ENCODE measurements at regions not wholly inside any gene's neighbourhood (a gene's known extent, or its start where the extent isn't known, plus 50 kb on each side); places are given as distances from the start of the nearest gene placed in this dataset.

DNA sequence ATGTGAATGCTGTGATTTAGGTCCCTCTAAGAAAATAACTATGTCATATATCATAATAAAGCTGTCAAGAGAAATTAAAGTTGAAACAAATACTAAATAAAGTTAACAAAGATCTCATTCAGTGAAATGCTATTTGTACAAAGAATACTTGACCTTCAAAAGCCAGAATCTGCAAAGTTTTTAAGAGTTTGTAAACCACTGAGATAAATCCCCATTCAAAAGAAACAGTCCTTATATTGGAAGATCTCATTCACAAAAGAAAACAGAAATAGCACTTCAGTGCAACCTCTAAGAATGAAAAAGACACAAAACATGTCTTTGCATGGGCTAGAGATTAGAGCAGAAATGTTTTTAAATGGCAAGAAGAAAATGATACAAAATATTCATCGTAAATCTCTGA lies 149.1 kb upstream of the USP38 start:
- no peak overlapping the region for H3K4me3 Mint-ChIP-seq
- no peaks in the 10 kb centered on the region for H3K36me3 Mint-ChIP-seq (ENCODE audit: insufficient read depth)
- DNase-seq (ENCODE audit: low spot score in 2 of 2) (no peak), ATAC-seq (replicated peaks; ENCODE audit: extremely low read depth, poor library complexity, severe bottlenecking) (no peak)
- H3K27me3 Mint-ChIP-seq, result no peaks in the 10 kb centered on the region
- no peaks in the 10 kb centered on the region for H3K4me1 Mint-ChIP-seq
- H3K9me3 Mint-ChIP-seq, result peaks cover 5% of the 10 kb centered on the region
- H3K27ac Mint-ChIP-seq (ENCODE audit: low read depth), result no peak overlapping the region

DNA sequence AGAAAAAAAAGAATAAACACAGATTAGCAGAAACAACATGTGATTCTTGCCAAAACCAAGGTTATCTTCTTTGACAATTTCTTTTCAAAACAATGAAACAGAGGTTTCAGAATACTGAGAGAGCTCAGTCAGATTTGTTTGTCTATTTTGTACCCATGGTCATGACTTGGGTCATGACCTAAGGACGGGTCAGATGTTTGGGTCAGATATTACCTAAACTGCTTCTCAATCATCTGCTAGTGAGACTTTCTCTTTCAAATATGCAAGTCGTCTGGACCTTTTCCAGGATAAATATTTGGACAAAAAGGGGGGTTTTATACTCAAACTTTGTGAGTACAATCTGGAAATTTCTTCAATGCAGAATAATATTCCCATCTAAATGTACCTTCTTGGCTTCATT lies 148.3 kb upstream of the USP38 start:
- no peaks in the 10 kb centered on the region for H3K27me3 Mint-ChIP-seq
- no peak overlapping the region for H3K27ac Mint-ChIP-seq (ENCODE audit: low read depth)
- no peak for DNase-seq (ENCODE audit: low spot score in 2 of 2)
- no peak for ATAC-seq (replicated peaks; ENCODE audit: extremely low read depth, poor library complexity, severe bottlenecking)
- peaks cover under 1% of the 10 kb centered on the region for H3K9me3 Mint-ChIP-seq
- no peaks in the 10 kb centered on the region for H3K36me3 Mint-ChIP-seq (ENCODE audit: insufficient read depth)
- H3K4me3 Mint-ChIP-seq, result no peak overlapping the region
- H3K4me1 Mint-ChIP-seq, result no peaks in the 10 kb centered on the region

DNA sequence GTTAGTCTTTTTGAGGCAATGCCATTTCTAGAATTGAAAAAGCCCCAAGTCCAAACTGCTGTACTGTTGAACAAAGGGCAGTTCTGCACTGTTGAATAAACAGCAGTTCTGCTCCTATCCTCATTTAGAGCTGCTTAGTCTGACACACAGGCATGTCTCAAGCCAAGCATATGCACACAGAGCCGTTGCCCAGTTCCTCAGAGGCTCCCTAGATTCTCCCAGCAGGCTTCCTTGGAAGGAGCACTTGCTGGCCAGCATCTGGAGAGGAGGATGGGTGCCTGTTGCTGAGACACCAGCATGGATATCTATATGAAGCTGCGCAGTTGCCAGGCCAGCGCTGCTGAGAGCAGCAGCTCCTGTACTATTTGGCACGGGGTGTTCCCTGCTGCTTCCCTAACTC lies 138.3 kb upstream of the USP38 start:
- Mint-ChIP-seq H3K36me3 (ENCODE audit: insufficient read depth) (no peaks in the 10 kb centered on the region), H3K9me3 (peaks cover 4% of the 10 kb centered on the region), H3K27ac (ENCODE audit: low read depth) (no peak overlapping the region), H3K4me1 (no peaks in the 10 kb centered on the region), H3K4me3 (no peak overlapping the region), H3K27me3 (no peaks in the 10 kb centered on the region)
- DNase-seq (ENCODE audit: low spot score in 2 of 2) (no peak), ATAC-seq (replicated peaks; ENCODE audit: extremely low read depth, poor library complexity, severe bottlenecking) (no peak)

DNA sequence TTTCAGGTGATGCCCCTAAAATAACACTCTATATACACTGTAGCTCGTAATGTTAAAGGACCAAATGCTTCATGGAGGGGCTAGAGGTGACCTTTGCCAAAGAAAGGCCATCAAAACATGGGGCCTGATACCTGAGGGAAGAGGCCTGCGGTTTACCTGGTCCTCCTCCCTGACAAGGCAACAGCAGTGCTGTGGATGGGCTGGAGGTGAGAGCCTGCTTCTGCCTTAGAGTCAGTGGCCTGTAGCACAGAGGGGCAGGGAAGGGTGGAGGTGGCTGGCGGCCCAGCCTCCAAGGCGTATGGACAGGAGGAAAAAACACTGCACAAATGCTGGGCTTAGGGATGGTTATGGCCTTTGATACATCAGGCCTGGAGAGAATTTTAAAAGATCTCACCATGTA lies 137.8 kb upstream of the USP38 start:
- no peaks in the 10 kb centered on the region for H3K36me3 Mint-ChIP-seq (ENCODE audit: insufficient read depth)
- H3K9me3 Mint-ChIP-seq, result peaks cover 8% of the 10 kb centered on the region

DNA sequence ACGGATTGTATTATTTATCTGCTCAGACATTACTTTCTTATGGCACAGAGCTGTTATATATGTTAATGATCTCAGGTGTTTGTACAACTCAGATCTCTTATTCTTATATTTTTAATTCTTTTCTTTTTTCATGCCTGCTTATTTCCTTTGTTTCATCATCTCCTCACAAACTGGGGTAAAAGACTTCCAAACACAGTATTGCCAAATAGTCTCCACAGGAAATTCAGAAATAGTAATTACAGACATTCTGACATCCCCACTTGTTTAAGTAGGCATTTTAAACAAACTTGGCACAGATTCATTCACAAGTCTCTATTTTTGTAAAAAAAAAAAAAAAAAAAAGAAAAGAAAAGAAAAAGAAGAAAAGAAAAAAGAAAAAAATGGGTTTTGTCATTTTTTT lies 129.7 kb upstream of the USP38 start:
- Mint-ChIP-seq H3K4me3 (no peak overlapping the region), H3K4me1 (no peaks in the 10 kb centered on the region), H3K36me3 (ENCODE audit: insufficient read depth) (no peaks in the 10 kb centered on the region), H3K27ac (ENCODE audit: low read depth) (no peak overlapping the region), H3K27me3 (no peaks in the 10 kb centered on the region), H3K9me3 (peaks cover 8% of the 10 kb centered on the region)
- ATAC-seq (replicated peaks; ENCODE audit: extremely low read depth, poor library complexity, severe bottlenecking) (no peak), DNase-seq (ENCODE audit: low spot score in 2 of 2) (no peak)

More for the DNA sequence above, 137.8 kb upstream of the USP38 start:
- no peaks in the 10 kb centered on the region for H3K27me3 Mint-ChIP-seq
- H3K4me3 Mint-ChIP-seq, result no peak overlapping the region
- no peaks in the 10 kb centered on the region for H3K4me1 Mint-ChIP-seq
- ATAC-seq (replicated peaks; ENCODE audit: extremely low read depth, poor library complexity, severe bottlenecking), result no peak
- no peak for DNase-seq (ENCODE audit: low spot score in 2 of 2)
- no peak overlapping the region for H3K27ac Mint-ChIP-seq (ENCODE audit: low read depth)

DNA sequence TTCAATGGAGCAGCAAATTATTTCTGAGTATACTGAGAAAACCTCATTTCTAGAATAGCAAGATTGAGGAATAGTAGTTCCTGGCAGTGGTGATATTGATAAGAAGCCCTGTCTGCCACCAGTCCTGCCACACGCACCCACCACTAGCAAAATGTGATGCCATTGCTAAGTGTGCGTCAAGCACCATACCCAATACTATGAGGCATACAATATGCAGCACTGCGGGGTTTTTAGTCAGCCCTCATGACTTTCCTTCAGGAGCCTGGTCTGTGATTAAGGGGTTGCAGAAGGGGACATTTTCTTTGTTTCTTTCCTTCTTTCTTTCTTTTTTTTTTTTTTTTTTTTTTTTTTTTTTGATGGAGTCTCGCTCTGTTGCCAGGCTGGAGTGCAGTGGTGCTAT lies 128.7 kb upstream of the USP38 start:
- ATAC-seq (replicated peaks; ENCODE audit: extremely low read depth, poor library complexity, severe bottlenecking) (no peak), DNase-seq (ENCODE audit: low spot score in 2 of 2) (no peak)
- Mint-ChIP-seq H3K4me3 (no peak overlapping the region), H3K4me1 (no peaks in the 10 kb centered on the region), H3K9me3 (peaks cover 8% of the 10 kb centered on the region), H3K27me3 (no peaks in the 10 kb centered on the region), H3K27ac (ENCODE audit: low read depth) (no peak overlapping the region), H3K36me3 (ENCODE audit: insufficient read depth) (no peaks in the 10 kb centered on the region)

DNA sequence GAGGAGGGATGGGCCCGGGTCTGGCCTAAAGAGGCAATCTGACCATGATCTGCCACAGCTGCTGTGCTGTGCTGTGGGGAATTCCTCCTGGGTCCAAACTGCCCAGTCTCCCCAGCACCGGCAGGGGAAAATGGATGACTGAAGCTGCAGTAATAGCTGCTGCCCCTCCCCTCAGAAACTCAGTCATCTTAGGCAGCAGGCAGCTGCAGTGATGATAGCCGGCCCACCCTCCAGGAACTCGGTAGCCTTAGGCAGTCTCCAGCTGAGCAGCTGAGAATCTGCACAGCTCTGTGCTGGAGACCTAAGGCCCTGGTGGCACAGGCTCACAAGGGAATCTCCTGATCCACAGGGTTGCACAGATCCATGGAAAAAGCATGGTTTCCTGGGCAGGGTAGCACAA lies 113.4 kb upstream of the USP38 start:
- ATAC-seq (replicated peaks; ENCODE audit: extremely low read depth, poor library complexity, severe bottlenecking) (no peak), DNase-seq (ENCODE audit: low spot score in 2 of 2) (no peak)
- H3K4me1 Mint-ChIP-seq, result no peaks in the 10 kb centered on the region
- H3K27ac Mint-ChIP-seq (ENCODE audit: low read depth), result no peak overlapping the region
- H3K27me3 Mint-ChIP-seq, result no peaks in the 10 kb centered on the region
- peaks cover 10% of the 10 kb centered on the region for H3K9me3 Mint-ChIP-seq
- no peaks in the 10 kb centered on the region for H3K36me3 Mint-ChIP-seq (ENCODE audit: insufficient read depth)
- H3K4me3 Mint-ChIP-seq, result no peak overlapping the region

DNA sequence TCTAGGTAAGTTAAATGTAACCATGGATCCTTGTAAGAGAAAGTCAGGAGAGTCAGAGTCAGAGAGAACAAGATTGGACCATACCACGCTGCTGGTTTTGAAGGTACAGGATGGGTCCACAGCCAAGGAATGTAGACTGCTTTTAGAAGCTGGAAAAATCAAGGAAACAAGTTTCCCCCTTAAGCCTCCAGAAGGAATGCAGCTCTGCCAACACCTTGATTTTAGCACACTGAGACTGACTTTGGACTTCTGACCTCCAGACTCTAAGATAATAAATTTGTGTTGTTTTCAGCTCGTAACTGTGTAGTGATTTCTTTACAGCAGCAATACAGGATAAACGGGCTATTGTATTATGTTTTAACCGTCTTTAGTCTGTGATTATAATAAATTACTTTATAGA lies 108.0 kb upstream of the USP38 start:
- no peak overlapping the region for H3K4me3 Mint-ChIP-seq
- peaks cover 38% of the 10 kb centered on the region for H3K27me3 Mint-ChIP-seq
- H3K27ac Mint-ChIP-seq (ENCODE audit: low read depth), result no peak overlapping the region
- no peaks in the 10 kb centered on the region for H3K4me1 Mint-ChIP-seq
- DNase-seq (ENCODE audit: low spot score in 2 of 2) (no peak), ATAC-seq (replicated peaks; ENCODE audit: extremely low read depth, poor library complexity, severe bottlenecking) (no peak)
- H3K9me3 Mint-ChIP-seq, result peaks cover 4% of the 10 kb centered on the region
- H3K36me3 Mint-ChIP-seq (ENCODE audit: insufficient read depth), result no peaks in the 10 kb centered on the region

DNA sequence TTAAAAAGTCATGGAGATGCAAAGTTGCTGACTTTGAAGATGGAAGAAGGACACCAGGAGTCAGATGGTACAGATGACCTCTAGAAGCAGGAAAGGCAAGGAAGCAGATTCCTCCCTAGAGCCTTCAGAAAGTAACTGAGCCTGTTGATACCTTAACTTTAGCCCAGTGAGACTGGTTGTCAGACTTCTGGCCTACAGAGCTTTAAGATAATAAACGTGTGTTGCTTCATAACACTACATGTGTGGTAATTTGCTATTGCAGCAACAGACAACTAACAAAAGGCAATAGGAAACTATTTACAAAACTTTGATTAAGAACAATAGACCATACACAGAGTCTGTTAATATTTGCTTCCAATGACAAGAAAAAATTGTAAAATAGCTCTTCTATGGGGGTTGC lies 102.0 kb upstream of the USP38 start:
- H3K27ac Mint-ChIP-seq (ENCODE audit: low read depth), result no peak overlapping the region
- no peak overlapping the region for H3K4me3 Mint-ChIP-seq
- no peaks in the 10 kb centered on the region for H3K4me1 Mint-ChIP-seq
- H3K27me3 Mint-ChIP-seq, result peaks cover 51% of the 10 kb centered on the region
- H3K36me3 Mint-ChIP-seq (ENCODE audit: insufficient read depth), result no peaks in the 10 kb centered on the region
- no peaks in the 10 kb centered on the region for H3K9me3 Mint-ChIP-seq
- no peak for ATAC-seq (replicated peaks; ENCODE audit: extremely low read depth, poor library complexity, severe bottlenecking)
- DNase-seq (ENCODE audit: low spot score in 2 of 2), result no peak

DNA sequence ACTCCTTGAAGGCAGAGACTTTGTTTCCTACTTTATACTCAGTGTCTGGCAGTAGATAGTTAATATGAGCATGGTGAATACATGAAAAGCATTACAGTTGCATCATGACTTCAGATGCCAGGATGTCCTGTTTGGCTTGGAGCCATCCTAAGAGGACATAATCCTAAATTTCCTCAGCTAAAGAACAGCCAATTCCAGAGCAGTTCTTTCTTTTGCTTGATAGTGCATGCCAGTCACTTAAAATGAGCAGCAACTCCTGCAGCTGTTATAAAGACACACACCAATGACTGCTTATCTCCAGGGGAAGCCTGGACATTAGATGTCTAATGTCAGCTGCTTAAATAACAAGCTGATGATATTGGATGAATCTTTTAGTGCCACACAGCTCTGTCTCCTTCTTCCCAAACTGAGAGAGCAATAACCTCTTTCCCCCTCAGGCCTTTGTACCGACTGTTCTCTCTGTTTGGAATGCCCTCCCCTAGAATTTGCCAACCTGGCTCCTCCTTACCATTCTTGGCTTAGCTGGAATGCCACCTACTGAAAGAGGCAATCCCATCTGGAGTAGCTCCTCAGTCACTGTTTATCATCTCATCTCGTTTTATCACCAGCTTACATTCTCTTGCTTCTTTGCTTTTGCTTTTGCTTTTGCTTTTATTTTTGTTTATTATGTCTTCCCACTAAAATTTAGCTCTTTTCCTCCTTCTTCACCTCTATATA lies 100.8 kb upstream of the USP38 start:
- no peaks in the 10 kb centered on the region for H3K4me1 Mint-ChIP-seq
- H3K27ac Mint-ChIP-seq (ENCODE audit: low read depth), result no peak overlapping the region
- H3K27me3 Mint-ChIP-seq, result peaks cover 39% of the 10 kb centered on the region
- H3K4me3 Mint-ChIP-seq, result no peak overlapping the region
- DNase-seq (ENCODE audit: low spot score in 2 of 2), result no peak
- no peak for ATAC-seq (replicated peaks; ENCODE audit: extremely low read depth, poor library complexity, severe bottlenecking)
- no peaks in the 10 kb centered on the region for H3K9me3 Mint-ChIP-seq
- H3K36me3 Mint-ChIP-seq (ENCODE audit: insufficient read depth), result no peaks in the 10 kb centered on the region

DNA sequence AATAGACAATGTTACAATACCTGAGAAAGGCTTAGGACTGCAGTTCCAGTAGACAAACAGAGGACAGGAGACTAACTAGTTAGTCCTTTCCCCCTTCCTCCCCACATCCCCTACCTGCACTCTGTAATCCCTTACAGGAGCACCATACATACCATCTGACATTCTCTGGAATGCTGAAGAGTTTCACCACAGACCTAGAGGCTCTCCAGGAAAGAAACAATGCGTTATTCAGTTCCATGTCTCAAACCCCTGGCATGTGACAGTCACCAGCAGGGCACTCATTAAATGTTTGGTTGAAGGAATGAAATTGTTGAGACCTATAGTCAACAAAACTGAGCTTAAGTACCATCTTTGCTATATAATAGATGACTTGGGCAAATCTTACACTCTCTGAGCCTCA lies 100.2 kb upstream of the USP38 start:
- peaks cover 1% of the 10 kb centered on the region for H3K36me3 Mint-ChIP-seq (ENCODE audit: insufficient read depth)
- no peaks in the 10 kb centered on the region for H3K9me3 Mint-ChIP-seq
- no peak overlapping the region for H3K27ac Mint-ChIP-seq (ENCODE audit: low read depth)
- H3K4me1 Mint-ChIP-seq, result no peaks in the 10 kb centered on the region
- peaks cover 33% of the 10 kb centered on the region for H3K27me3 Mint-ChIP-seq
- H3K4me3 Mint-ChIP-seq, result no peak overlapping the region
- no peak for DNase-seq (ENCODE audit: low spot score in 2 of 2)
- ATAC-seq (replicated peaks; ENCODE audit: extremely low read depth, poor library complexity, severe bottlenecking), result no peak

DNA sequence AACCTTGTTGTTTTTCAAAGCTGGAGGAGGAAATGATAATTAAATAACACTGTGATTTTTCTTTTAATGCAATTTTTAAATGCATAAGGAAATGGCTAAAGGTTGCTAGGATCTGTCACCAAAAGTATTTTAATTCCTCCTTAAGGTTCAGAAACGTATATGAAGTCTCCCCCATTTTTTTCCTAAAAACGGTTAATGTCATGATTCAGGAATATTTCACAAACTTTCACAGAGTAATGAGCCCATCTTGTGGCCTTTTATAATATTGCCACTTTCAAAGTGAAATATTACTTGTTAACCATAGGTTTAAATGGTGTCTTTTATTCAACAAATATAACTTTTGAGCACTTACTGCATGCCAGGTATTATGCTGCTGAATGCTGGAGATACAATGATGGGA lies 99.5 kb upstream of the USP38 start:
- Mint-ChIP-seq H3K27ac (ENCODE audit: low read depth) (no peak overlapping the region), H3K4me3 (no peak overlapping the region), H3K27me3 (peaks cover 27% of the 10 kb centered on the region), H3K36me3 (ENCODE audit: insufficient read depth) (peaks cover 1% of the 10 kb centered on the region), H3K4me1 (no peaks in the 10 kb centered on the region), H3K9me3 (no peaks in the 10 kb centered on the region)
- ATAC-seq (replicated peaks; ENCODE audit: extremely low read depth, poor library complexity, severe bottlenecking) (no peak), DNase-seq (ENCODE audit: low spot score in 2 of 2) (no peak)

DNA sequence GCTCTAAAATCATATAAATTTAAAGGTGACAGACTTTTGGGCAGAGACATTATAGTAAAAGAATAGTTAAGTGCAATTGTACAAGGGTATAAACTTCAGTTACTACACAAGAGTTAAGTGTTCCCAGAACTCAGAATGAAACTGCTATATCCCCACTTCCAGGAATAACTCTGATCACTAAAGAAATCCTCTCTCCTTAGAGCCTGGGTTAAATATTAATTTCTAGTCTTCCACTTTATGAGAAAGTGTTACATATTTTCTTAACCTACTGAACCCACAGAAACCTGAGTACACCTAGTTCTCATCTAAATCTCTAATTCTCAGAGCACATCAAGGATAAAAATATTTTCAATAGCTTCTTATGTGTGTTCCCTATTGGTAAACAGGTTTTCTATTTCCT lies 99.1 kb upstream of the USP38 start:
- Mint-ChIP-seq H3K4me3 (no peak overlapping the region), H3K27me3 (peaks cover 22% of the 10 kb centered on the region), H3K4me1 (no peaks in the 10 kb centered on the region), H3K27ac (ENCODE audit: low read depth) (no peak overlapping the region), H3K9me3 (no peaks in the 10 kb centered on the region), H3K36me3 (ENCODE audit: insufficient read depth) (peaks cover 1% of the 10 kb centered on the region)
- no peak for ATAC-seq (replicated peaks; ENCODE audit: extremely low read depth, poor library complexity, severe bottlenecking)
- DNase-seq (ENCODE audit: low spot score in 2 of 2), result no peak

DNA sequence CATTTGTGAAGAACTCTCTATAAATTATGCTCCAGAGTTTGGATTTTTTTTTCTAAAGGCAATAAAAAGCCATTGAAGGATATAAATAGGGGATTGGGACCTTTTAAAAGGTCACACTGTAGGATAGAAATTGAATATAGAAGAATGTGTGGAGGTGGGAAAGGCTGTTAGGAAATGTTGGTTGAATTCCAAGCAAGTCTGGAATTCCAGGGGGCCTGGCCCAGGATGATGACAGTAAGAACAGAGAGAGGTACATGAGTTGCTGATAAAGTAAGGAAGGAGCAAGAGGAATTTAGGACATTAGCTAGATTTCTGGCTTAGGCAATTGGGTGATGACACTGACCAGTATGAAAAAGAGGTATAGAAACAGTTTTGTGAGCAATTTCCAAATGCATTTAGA lies 95.4 kb upstream of the USP38 start:
- Mint-ChIP-seq H3K4me3 (no peak overlapping the region), H3K27ac (ENCODE audit: low read depth) (no peak overlapping the region), H3K4me1 (no peaks in the 10 kb centered on the region), H3K27me3 (peaks cover 12% of the 10 kb centered on the region), H3K9me3 (no peaks in the 10 kb centered on the region), H3K36me3 (ENCODE audit: insufficient read depth) (peaks cover 1% of the 10 kb centered on the region)
- ATAC-seq (replicated peaks; ENCODE audit: extremely low read depth, poor library complexity, severe bottlenecking) (no peak), DNase-seq (ENCODE audit: low spot score in 2 of 2) (no peak)
